Cardiac muscle cell (in vitro differentiated cells and primary cell): ENCODE measurements at regions not wholly inside any gene's neighbourhood (a gene's known extent, or its start where the extent isn't known, plus 50 kb on each side); places are given as distances from the start of the nearest gene placed in this dataset.
"Not testable (repeated sequence)": the region's sequence is repeated elsewhere in the genome, so short reads cannot be mapped to it uniquely, and the experiment has no call there.

Experiments
- DNase-seq, 2 donors: peaks; one replicate each; pipeline versions ENCODE4 v3.0.0 to v3.0.0-alpha.2; 2010 to 2017; ENCODE audit warnings: low read depth in 1 of 2, low spot score in 1 of 2
- H3K27ac ChIP-seq: fragments of 200-600 bp; sonication (generic); 2 replicates; pipeline ENCODE4 v1.5.1; 2016
- H3K27me3 ChIP-seq: fragments of 200-600 bp; sonication (generic); 2 replicates; pipeline ENCODE4 v1.6.0; 2016; ENCODE audit warnings: control low read depth
- H3K36me3 ChIP-seq: fragments of 200-600 bp; sonication (generic); 2 replicates; pipeline ENCODE4 v1.5.1; 2016; ENCODE audit warnings: control low read depth
- H3K4me1 ChIP-seq: fragments of 200-600 bp; sonication (generic); 2 replicates; pipeline ENCODE4 v1.8.1; 2017; ENCODE audit warnings: low read depth, mild to moderate bottlenecking, mixed run types
- H3K4me3 ChIP-seq: fragments of 200-600 bp; sonication (generic); 2 replicates; pipeline ENCODE4 v1.5.1; 2016; ENCODE audit warnings: mild to moderate bottlenecking
- H3K9me3 ChIP-seq: fragments of 200-600 bp; sonication (generic); 2 replicates; pipeline ENCODE4 v1.5.1; 2017; ENCODE audit warnings: low read depth, mild to moderate bottlenecking, control low read depth

GRCh38 chr9:65392611-65393010 is 107.6 kb upstream of the FOXD4L5 start:
- H3K27ac ChIP-seq, H3K4me1 ChIP-seq, H3K4me3 ChIP-seq, H3K27me3 ChIP-seq, DNase-seq, H3K36me3 ChIP-seq, H3K9me3 ChIP-seq: not testable (repeated sequence)

GRCh38 chr9:65389710-65390109 is 104.7 kb upstream of the FOXD4L5 start:
- H3K27ac ChIP-seq, H3K4me1 ChIP-seq, H3K4me3 ChIP-seq, H3K9me3 ChIP-seq, H3K36me3 ChIP-seq, H3K27me3 ChIP-seq, DNase-seq: not testable (repeated sequence)

- not testable (repeated sequence) for H3K9me3 ChIP-seq, H3K27me3 ChIP-seq, H3K4me1 ChIP-seq, DNase-seq, H3K36me3 ChIP-seq, H3K4me3 ChIP-seq, H3K27ac ChIP-seq
Measured at GRCh38 chr9:65389216-65389615, 104.2 kb upstream of the FOXD4L5 start.

- not testable (repeated sequence) for H3K4me1 ChIP-seq, H3K36me3 ChIP-seq, H3K27ac ChIP-seq, H3K9me3 ChIP-seq, H3K27me3 ChIP-seq
- peak overlapping the region; percentile 7 for H3K4me3 ChIP-seq
- DNase-seq, result peak; percentile 84 to 89
Measured at GRCh38 chr9:65386699-65387098, 101.7 kb upstream of the FOXD4L5 start.

- not testable (repeated sequence) for H3K27ac ChIP-seq, H3K36me3 ChIP-seq, H3K27me3 ChIP-seq, H3K4me3 ChIP-seq, H3K4me1 ChIP-seq, H3K9me3 ChIP-seq, DNase-seq
Measured at GRCh38 chr9:65386191-65386590, 101.2 kb upstream of the FOXD4L5 start.

- H3K4me3 ChIP-seq, H3K4me1 ChIP-seq, H3K27me3 ChIP-seq, H3K9me3 ChIP-seq, H3K27ac ChIP-seq, H3K36me3 ChIP-seq, DNase-seq: not testable (repeated sequence)
Measured at GRCh38 chr9:65385655-65386024, 100.6 kb upstream of the FOXD4L5 start.

- H3K4me1 ChIP-seq, H3K9me3 ChIP-seq, H3K27ac ChIP-seq, DNase-seq, H3K27me3 ChIP-seq, H3K36me3 ChIP-seq, H3K4me3 ChIP-seq: not testable (repeated sequence)
Measured at GRCh38 chr9:65384759-65385654, 100.0 kb upstream of the FOXD4L5 start.

- H3K4me3 ChIP-seq, H3K36me3 ChIP-seq, H3K27me3 ChIP-seq, H3K9me3 ChIP-seq, H3K4me1 ChIP-seq, H3K27ac ChIP-seq, DNase-seq: not testable (repeated sequence)
Measured at GRCh38 chr9:65384066-65384465, 99.1 kb upstream of the FOXD4L5 start.

- H3K27me3 ChIP-seq, H3K9me3 ChIP-seq, DNase-seq, H3K4me1 ChIP-seq, H3K4me3 ChIP-seq, H3K27ac ChIP-seq, H3K36me3 ChIP-seq: not testable (repeated sequence)
Measured at GRCh38 chr9:65383646-65384045, 98.6 kb upstream of the FOXD4L5 start.

- not testable (repeated sequence) for H3K4me1 ChIP-seq, H3K27me3 ChIP-seq, H3K4me3 ChIP-seq, H3K9me3 ChIP-seq, H3K36me3 ChIP-seq, H3K27ac ChIP-seq
- peak in 1 of 2 donors; percentile 7 for DNase-seq
Measured at GRCh38 chr9:65382701-65383318, 97.8 kb upstream of the FOXD4L5 start.
